IMR-90 (cell line): ENCODE measurements at regions not wholly inside any gene's neighbourhood (a gene's known extent, or its start where the extent isn't known, plus 50 kb on each side); places are given as distances from the start of the nearest gene placed in this dataset.

Source experiments
- ATAC-seq: fragments of 200-7000 bp; cut with Tn5 transposase; 2 replicates; pipeline ENCODE4 v1.9.1; 2020; ENCODE audit warnings: low read depth, mild to moderate bottlenecking, moderate library complexity
- BruUV-seq: library from RNA; stranded (reverse); fragments of 400-500 nt; replicated peaks from 2 replicates; lab custom pipeline; 2021; lab: Mats Ljungman, UMichigan
- CTCF ChIA-PET: fragments of 300-600 bp; formaldehyde crosslinking; extraction: SDS; loops from one replicate; lab custom pipeline; 2021; ENCODE audit warnings: antibody characterized with exemption; lab: Yijun Ruan, JAX
- POLR2A ChIA-PET: fragments of 300-600 bp; sonication (Branson Sonifier 250); formaldehyde crosslinking; loops from one replicate; lab custom pipeline; 2022; ENCODE audit warnings: antibody characterized with exemption; ENCODE audit not compliant: unreplicated experiment; lab: Charles Lee
- DNase-seq: peaks from one replicate; pipeline ENCODE4 v3.0.0; 2013
- H2AFZ ChIP-seq: replicated peaks from 2 replicates; pipeline ENCODE3; 2013; ENCODE audit warnings: low read length, mild to moderate bottlenecking; ENCODE audit not compliant: poor library complexity
- H2AK5ac ChIP-seq: 2 replicates; pipeline ENCODE4 v1.6.1; 2013; ENCODE audit warnings: low read depth, low read length, inconsistent platforms
- H2AK9ac ChIP-seq: replicated peaks from 2 replicates; pipeline ENCODE3; 2013; ENCODE audit warnings: mild to moderate bottlenecking, low read depth, low read length, moderate library complexity; ENCODE audit not compliant: poor library complexity
- H2BK120ac ChIP-seq: 2 replicates; pipeline ENCODE4 v1.6.1; 2013; ENCODE audit warnings: low read depth, low read length, inconsistent platforms
- H2BK15ac ChIP-seq: 3 replicates; pipeline ENCODE4 v1.6.1; 2013; ENCODE audit warnings: low read depth, low read length, inconsistent platforms
- H2BK20ac ChIP-seq: 2 replicates; pipeline ENCODE4 v1.6.1; 2013; ENCODE audit warnings: low read depth, mild to moderate bottlenecking, inconsistent platforms, low read length, moderate library complexity
- H2BK5ac ChIP-seq: 2 replicates; pipeline ENCODE4 v1.6.1; 2013; ENCODE audit warnings: mild to moderate bottlenecking, low read depth, low read length, inconsistent platforms; ENCODE audit not compliant: poor library complexity, severe bottlenecking
- H3K14ac ChIP-seq: replicated peaks from 2 replicates; pipeline ENCODE4 v1.6.1; 2013; ENCODE audit warnings: low read depth, low read length, inconsistent platforms
- H3K18ac ChIP-seq: 2 replicates; pipeline ENCODE4 v1.6.1; 2013; ENCODE audit warnings: low read depth, low read length, control low read depth
- H3K23ac ChIP-seq: 2 replicates; pipeline ENCODE4 v1.6.1; 2013; ENCODE audit warnings: low read depth, low read length, inconsistent platforms
- H3K27ac ChIP-seq: 2 replicates; pipeline ENCODE4 v1.5.1; 2013; ENCODE audit warnings: mild to moderate bottlenecking, control low read depth, low read length; ENCODE audit not compliant: insufficient read depth
- H3K27me3 ChIP-seq: 2 replicates; pipeline ENCODE4 v1.6.1; 2013; ENCODE audit warnings: low read length; ENCODE audit not compliant: control insufficient read depth, insufficient read depth
- H3K36me3 ChIP-seq: 2 replicates; pipeline ENCODE4 v1.6.1; 2013; ENCODE audit warnings: low read length, mixed read lengths; ENCODE audit not compliant: control insufficient read depth, insufficient read depth
- H3K4ac ChIP-seq: 2 replicates; pipeline ENCODE4 v1.6.1; 2013; ENCODE audit warnings: low read depth, low read length, inconsistent platforms
- H3K4me1 ChIP-seq: 2 replicates; pipeline ENCODE4 v1.6.1; 2013; ENCODE audit warnings: low read length, mixed read lengths; ENCODE audit not compliant: control insufficient read depth, insufficient read depth
- H3K4me2 ChIP-seq: 2 replicates; pipeline ENCODE4 v1.6.1; 2013; ENCODE audit warnings: low read depth, mild to moderate bottlenecking, control low read depth, low read length, moderate library complexity
- H3K4me3 ChIP-seq: 2 replicates; pipeline ENCODE4 v1.5.1; 2013; ENCODE audit warnings: low read depth, mild to moderate bottlenecking, control low read depth, low read length, moderate library complexity; ENCODE audit not compliant: insufficient read depth
- H3K56ac ChIP-seq: 2 replicates; pipeline ENCODE4 v1.6.1; 2013; ENCODE audit warnings: low read length, inconsistent platforms; ENCODE audit not compliant: insufficient read depth; ENCODE audit errors: extremely low read depth
- H3K79me1 ChIP-seq, 2 experiments: 2 replicates each; pipeline ENCODE4 v1.6.1; 2013; ENCODE audit warnings: low read length in 2 of 2, inconsistent platforms in 1 of 2, low read depth in 1 of 2
- H3K9ac ChIP-seq: 2 replicates; pipeline ENCODE4 v1.6.1; 2013; ENCODE audit warnings: low read depth, low read length, control low read depth
- H3K9me1 ChIP-seq: 2 replicates; pipeline ENCODE4 v1.6.1; 2013; ENCODE audit warnings: low read length, inconsistent platforms; ENCODE audit not compliant: insufficient read depth
- H3K9me3 ChIP-seq: 2 replicates; pipeline ENCODE4 v1.6.1; 2013; ENCODE audit warnings: low read length; ENCODE audit not compliant: control insufficient read depth, insufficient read depth
- H4K20me1 ChIP-seq: 2 replicates; pipeline ENCODE4 v1.6.1; 2013; ENCODE audit warnings: low read length, inconsistent platforms; ENCODE audit not compliant: insufficient read depth
- H4K5ac ChIP-seq: 2 replicates; pipeline ENCODE4 v1.6.1; 2013; ENCODE audit warnings: mild to moderate bottlenecking, low read depth, low read length, control low read depth
- H4K8ac ChIP-seq, 2 experiments: 2 replicates each; pipeline ENCODE4 v1.6.1; 2013; ENCODE audit warnings: low read depth in 2 of 2, low read length in 2 of 2, control low read depth in 1 of 2, inconsistent platforms in 1 of 2
- H4K91ac ChIP-seq: 2 replicates; pipeline ENCODE4 v1.6.1; 2013; ENCODE audit warnings: low read depth, low read length, inconsistent platforms; ENCODE audit not compliant: insufficient read depth
- BHLHE40 ChIP-seq: fragments of 150-350 bp; IDR thresholded peaks from 2 replicates; pipeline ENCODE4 v1.6.1; 2016; ENCODE audit warnings: mild to moderate bottlenecking, low read depth, low read length
- CEBPB ChIP-seq: IDR thresholded peaks from 2 replicates; pipeline ENCODE4 v1.6.1; 2012; ENCODE audit warnings: low read depth, low read length, improper control_type of control experiment
- CHD1 ChIP-seq: IDR thresholded peaks from 2 replicates; pipeline ENCODE4 v1.6.1; 2012; ENCODE audit warnings: low read depth, low read length, improper control_type of control experiment
- CTCF ChIP-seq: conservative IDR thresholded peaks from 2 replicates; pipeline ENCODE4 v1.5.1; 2012; ENCODE audit warnings: mild to moderate bottlenecking, low read depth, low read length, improper control_type of control experiment
- ELK1 ChIP-seq: fragments of 150-350 bp; IDR thresholded peaks from 2 replicates; pipeline ENCODE4 v1.6.1; 2016; ENCODE audit warnings: low read depth, mild to moderate bottlenecking, low read length, moderate library complexity, borderline replicate concordance
- FOS ChIP-seq: fragments of 150-350 bp; IDR thresholded peaks from 2 replicates; pipeline ENCODE4 v1.6.1; 2016; ENCODE audit warnings: low read depth, low read length
- MAFK ChIP-seq: IDR thresholded peaks from 2 replicates; pipeline ENCODE4 v1.6.1; 2012; ENCODE audit warnings: low read depth, low read length, improper control_type of control experiment
- MAZ ChIP-seq: IDR thresholded peaks from 2 replicates; pipeline ENCODE4 v1.6.1; 2012; ENCODE audit warnings: low read depth, mild to moderate bottlenecking, low read length, improper control_type of control experiment, moderate library complexity, borderline replicate concordance
- MXI1 ChIP-seq: IDR thresholded peaks from 2 replicates; pipeline ENCODE4 v1.6.1; 2012; ENCODE audit warnings: low read depth, mild to moderate bottlenecking, low read length, moderate library complexity, borderline replicate concordance
- NFE2L2 ChIP-seq: fragments of 150-350 bp; IDR thresholded peaks from 2 replicates; pipeline ENCODE4 v1.6.1; 2016; ENCODE audit warnings: low read depth, mild to moderate bottlenecking, low read length
- POLR2A ChIP-seq: IDR thresholded peaks from 2 replicates; pipeline ENCODE4 v1.6.1; 2012; ENCODE audit warnings: mild to moderate bottlenecking, low read depth, low read length
- RAD21 ChIP-seq: IDR thresholded peaks from 2 replicates; pipeline ENCODE4 v1.6.1; 2012; ENCODE audit warnings: low read length, improper control_type of control experiment
- RCOR1 ChIP-seq: IDR thresholded peaks from 2 replicates; pipeline ENCODE4 v1.6.1; 2012; ENCODE audit warnings: mild to moderate bottlenecking, low read length, improper control_type of control experiment; ENCODE audit not compliant: insufficient replicate concordance
- RFX5 ChIP-seq: IDR thresholded peaks from 2 replicates; pipeline ENCODE4 v1.8.0; 2012; ENCODE audit warnings: low read depth, mild to moderate bottlenecking, low read length, moderate library complexity
- SMC3 ChIP-seq: fragments of 150-350 bp; IDR thresholded peaks from 2 replicates; pipeline ENCODE4 v1.6.1; 2016; ENCODE audit warnings: low read depth, mild to moderate bottlenecking, antibody characterized with exemption, low read length, moderate library complexity
- USF2 ChIP-seq: fragments of 150-350 bp; IDR thresholded peaks from 2 replicates; pipeline ENCODE4 v1.6.1; 2017; ENCODE audit warnings: mild to moderate bottlenecking, antibody characterized with exemption, low read length, low read depth
- WGBS, 2 experiments: methylation state at CpG; one replicate each; pipeline versions ENCODE4 v1.1.5 to v1.1.7; 2013; ENCODE audit warnings: missing lambda C conversion rate in 2 of 2; ENCODE audit not compliant: insufficient read length in 1 of 2; ENCODE audit errors: extremely low coverage in 2 of 2; 5-methylcytosine and 5-hydroxymethylcytosine counted together
- dilution Hi-C: fragments of 300-500 bp; cut with HindIII; formaldehyde crosslinking; loops from one replicate; pipeline ENCODE4 v1.14.3; 2018; ENCODE audit warnings: low sequenced_read_pairs; ENCODE audit not compliant: unreplicated experiment
- in situ Hi-C: fragments of 300-500 bp; cut with MboI; formaldehyde crosslinking; loops from 3 replicates; pipeline ENCODE4 v1.14.3; 2019; ENCODE audit warnings: low sequenced_read_pairs, inconsistent platforms, mixed read lengths
- intact Hi-C: fragments of 100-400 bp; cut with micrococcal nuclease; formaldehyde crosslinking; loops from 2 replicates; pipeline ENCODE4 v1.10.0; 2022

- Histone ChIP-seq H3K9ac (no peak overlapping the region), H3K79me1 (no peaks in the 10 kb centered on the region), H3K27me3 (no peaks in the 10 kb centered on the region), H4K5ac (no peak overlapping the region), H3K4ac (no peak overlapping the region), H3K9me1 (no peaks in the 10 kb centered on the region), H2BK15ac (no peak overlapping the region), H3K56ac (no peak overlapping the region), H3K4me2 (no peak overlapping the region), H4K91ac (no peak overlapping the region), H3K27ac (no peak overlapping the region), H3K18ac (no peak overlapping the region), H2AK5ac (no peak overlapping the region), H2AFZ (no peak overlapping the region), H3K36me3 (no peaks in the 10 kb centered on the region), H3K14ac (no peak overlapping the region), H2BK5ac (no peak overlapping the region), H4K8ac (no peak overlapping the region), H2BK120ac (no peak overlapping the region), H3K9me3 (no peaks in the 10 kb centered on the region), H4K20me1 (no peaks in the 10 kb centered on the region), H2BK20ac (no peak overlapping the region), H3K23ac (no peak overlapping the region), H3K4me1 (no peaks in the 10 kb centered on the region; the same call in 1 of the 2 replicates), H2AK9ac (no peak overlapping the region), H3K4me3 (no peak overlapping the region)
- no CpG with 5 or more reads among the region's 1 CpG for WGBS, 2 experiments
- dilution Hi-C loops = no loop called here
- ChIA-PET CTCF (no interaction called here), POLR2A (no interaction called here)
- TF ChIP-seq NFE2L2 = no peak
- no peak for TF ChIP-seq ELK1
- TF ChIP-seq BHLHE40 = no peak
- TF ChIP-seq POLR2A = no peak
- TF ChIP-seq SMC3 = no peak
- TF ChIP-seq CTCF = no peak
- no peak for TF ChIP-seq MAFK
- TF ChIP-seq RCOR1 = no peak
- no peak for TF ChIP-seq FOS
- no peak for TF ChIP-seq CEBPB
- no peak for TF ChIP-seq RAD21
- no peak for TF ChIP-seq MAZ
- no peak for TF ChIP-seq USF2
- TF ChIP-seq MXI1 = no peak
- TF ChIP-seq CHD1 = no peak
- no peak for TF ChIP-seq RFX5
- in situ Hi-C loops = no loop called here
- intact Hi-C loops = no loop called here
- DNase-seq (no peak), ATAC-seq (no peak)
- BruUV-seq = no TSS peak
These were observed 1223.2 kb upstream of the ACVR2A start for GRCh38 chr2:146621656-146622055.
